HG03196 (cell line): ENCODE measurements at regions not wholly inside any gene's neighbourhood (a gene's known extent, or its start where the extent isn't known, plus 50 kb on each side); places are given as distances from the start of the nearest gene placed in this dataset.

Experiments
- ATAC-seq: cut with Tn5 transposase; IDR thresholded peaks from one replicate; pipeline ENCODE4 v1.9.1; 2021; ENCODE audit not compliant: unreplicated experiment

GRCh38 chr3:24905266-24905665, 410.6 kb upstream of the THRB start:
- no peak for ATAC-seq

GRCh38 chr3:24907106-24907505, 412.5 kb upstream of the THRB start:
- ATAC-seq: no peak

- no peak for ATAC-seq
Observed at GRCh38 chr3:24911076-24911475, 416.4 kb upstream of the THRB start.

- no peak for ATAC-seq
Observed at GRCh38 chr3:24915639-24916038, 421.0 kb upstream of the THRB start.

- ATAC-seq: no peak
Observed at GRCh38 chr3:24917908-24918307, 423.3 kb upstream of the THRB start.

GRCh38 chr3:24923570-24923969, 428.9 kb upstream of the THRB start:
- no peak for ATAC-seq

GRCh38 chr3:24929521-24929920, 434.9 kb upstream of the THRB start:
- no peak for ATAC-seq

- no peak for ATAC-seq
Observed at GRCh38 chr3:24933401-24933800, 438.8 kb upstream of the THRB start.

GRCh38 chr3:24936574-24936973, 441.9 kb upstream of the THRB start:
- ATAC-seq: no peak

- ATAC-seq: no peak
Observed at GRCh38 chr3:24937228-24937627, 442.6 kb upstream of the THRB start.

GRCh38 chr3:24937780-24938179, 443.1 kb upstream of the THRB start:
- no peak for ATAC-seq

GRCh38 chr3:24943961-24944360, 449.3 kb upstream of the THRB start:
- ATAC-seq: no peak

GRCh38 chr3:24944805-24945520, 450.3 kb upstream of the THRB start:
- no peak for ATAC-seq

GRCh38 chr3:24945563-24945962, 450.9 kb upstream of the THRB start:
- no peak for ATAC-seq

GRCh38 chr3:24947103-24947502, 452.5 kb upstream of the THRB start:
- ATAC-seq: no peak

GRCh38 chr3:24951180-24951579, 456.5 kb upstream of the THRB start:
- no peak for ATAC-seq

GRCh38 chr3:24952388-24952787, 457.7 kb upstream of the THRB start:
- ATAC-seq: no peak

GRCh38 chr3:24953060-24953771, 458.6 kb upstream of the THRB start:
- ATAC-seq: no peak

- no peak for ATAC-seq
Observed at GRCh38 chr3:24956613-24957012, 462.0 kb upstream of the THRB start.

- ATAC-seq: no peak
Observed at GRCh38 chr3:24958271-24958670, 463.6 kb upstream of the THRB start.

- no peak for ATAC-seq
Observed at GRCh38 chr3:24958910-24959447, 464.3 kb upstream of the THRB start.
